Neural cell (in vitro differentiated cells): ENCODE measurements at regions not wholly inside any gene's neighbourhood (a gene's known extent, or its start where the extent isn't known, plus 50 kb on each side); places are given as distances from the start of the nearest gene placed in this dataset.

Experiments
- H2AFZ ChIP-seq: fragments of 200-600, 300-800 bp; sonication (generic), shearing (Covaris generic); 2 replicates; pipeline ENCODE4 v1.6.0; 2014; ENCODE audit warnings: low read depth, mild to moderate bottlenecking, antibody characterized with exemption, low read length, moderate library complexity
- H3F3A ChIP-seq: fragments of 200-600 bp; shearing (Covaris generic); 2 replicates; pipeline ENCODE4 v1.6.1; 2016; ENCODE audit warnings: mild to moderate bottlenecking, moderate library complexity, mixed read lengths, antibody characterized with exemption, low read length; ENCODE audit not compliant: insufficient read depth, poor library complexity, severe bottlenecking
- H3K27ac ChIP-seq: fragments of 200-600, 300-800 bp; sonication (generic), shearing (Covaris generic); 2 replicates; pipeline ENCODE4 v1.5.1; 2014; ENCODE audit warnings: mild to moderate bottlenecking, low read length, moderate library complexity
- H3K27me3 ChIP-seq: fragments of 300-800, 200-600 bp; sonication (generic), shearing (Covaris generic); 2 replicates; pipeline ENCODE4 v1.6.0; 2014; ENCODE audit warnings: mild to moderate bottlenecking, low read depth, low read length, moderate library complexity; ENCODE audit not compliant: insufficient read depth
- H3K36me3 ChIP-seq: fragments of 300-800, 200-600 bp; sonication (generic), shearing (Covaris generic); 2 replicates; pipeline ENCODE4 v1.5.1; 2014; ENCODE audit warnings: mild to moderate bottlenecking, antibody characterized with exemption, low read length, moderate library complexity; ENCODE audit not compliant: insufficient read depth
- H3K4me2 ChIP-seq: fragments of 300-800, 200-600 bp; sonication (generic), shearing (Covaris generic); 2 replicates; pipeline ENCODE4 v1.6.0; 2014; ENCODE audit warnings: mild to moderate bottlenecking, low read length
- H3K4me3 ChIP-seq: fragments of 300-800, 200-600 bp; sonication (generic), shearing (Covaris generic); 2 replicates; pipeline ENCODE4 v1.5.1; 2014; ENCODE audit warnings: mild to moderate bottlenecking, low read length, moderate library complexity
- H3K79me2 ChIP-seq: fragments of 200-600 bp; shearing (Covaris generic); replicated peaks from 2 replicates; pipeline ENCODE4 v1.6.0; 2014; ENCODE audit warnings: mild to moderate bottlenecking, low read length, moderate library complexity; ENCODE audit not compliant: insufficient read depth
- H3K9ac ChIP-seq: fragments of 300-800, 200-600 bp; sonication (generic), shearing (Covaris generic); 2 replicates; pipeline ENCODE4 v1.6.1; 2016; ENCODE audit warnings: mild to moderate bottlenecking, low read length, mixed read lengths
- H3K9me2 ChIP-seq: fragments of 200-600 bp; shearing (Covaris generic); 2 replicates; pipeline ENCODE4 v1.6.1; 2016; ENCODE audit warnings: mild to moderate bottlenecking, low read length, mixed read lengths; ENCODE audit not compliant: insufficient read depth
- H3K9me3 ChIP-seq: fragments of 200-600, 300-800 bp; sonication (generic), shearing (Covaris generic); 2 replicates; pipeline ENCODE4 v1.6.1; 2016; ENCODE audit warnings: mild to moderate bottlenecking, mixed run types, low read length, moderate library complexity, mixed read lengths
- H4K20me1 ChIP-seq: fragments of 200-600 bp; shearing (Covaris generic); 2 replicates; pipeline ENCODE4 v1.6.1; 2016; ENCODE audit warnings: mild to moderate bottlenecking, mixed run types; ENCODE audit not compliant: insufficient read depth
- EP300 ChIP-seq: fragments of 450-650 bp; conservative IDR thresholded peaks from 2 replicates; pipeline ENCODE4 v1.6.1; 2014; ENCODE audit warnings: antibody characterized with exemption, mild to moderate bottlenecking, moderate library complexity; ENCODE audit not compliant: poor library complexity, severe bottlenecking
- EZH2 ChIP-seq: fragments of 200-600, 300-800 bp; shearing (Covaris generic), sonication (generic); IDR thresholded peaks from 2 replicates; pipeline ENCODE4 v1.6.1; 2014; ENCODE audit warnings: antibody characterized with exemption, low read length, borderline replicate concordance, mild to moderate bottlenecking; ENCODE audit not compliant: insufficient read depth, poor library complexity, severe bottlenecking
- MXI1 ChIP-seq: fragments of 450-650 bp; conservative IDR thresholded peaks from 2 replicates; pipeline ENCODE4 v1.6.1; 2014; ENCODE audit warnings: antibody characterized with exemption, mild to moderate bottlenecking; ENCODE audit not compliant: poor library complexity, severe bottlenecking
- POLR2AphosphoS5 ChIP-seq: IDR thresholded peaks from 2 replicates; pipeline ENCODE4 v1.6.1; 2012
- RAD21 ChIP-seq: fragments of 450-650 bp; conservative IDR thresholded peaks from 2 replicates; pipeline ENCODE4 v1.6.1; 2014; ENCODE audit warnings: antibody characterized with exemption, mild to moderate bottlenecking, moderate library complexity
- SMC3 ChIP-seq: fragments of 450-650 bp; conservative IDR thresholded peaks from 2 replicates; pipeline ENCODE4 v1.6.1; 2014; ENCODE audit warnings: antibody characterized with exemption, mild to moderate bottlenecking, moderate library complexity; ENCODE audit not compliant: poor library complexity
- TAF1 ChIP-seq: IDR thresholded peaks from 2 replicates; pipeline ENCODE4 v1.6.1; 2012; ENCODE audit warnings: low read depth
- TF ChIP-seq, protein P1 (sequence below): fragments of 450-650 bp; IDR thresholded peaks from 2 replicates; pipeline ENCODE4 v1.5.1; 2014; ENCODE audit warnings: antibody characterized with exemption, mild to moderate bottlenecking, moderate library complexity; ENCODE audit not compliant: poor library complexity, severe bottlenecking
- TF ChIP-seq, protein P2 (sequence below): IDR thresholded peaks from 2 replicates; pipeline ENCODE4 v1.6.1; 2012; ENCODE audit warnings: borderline replicate concordance

DNA sequence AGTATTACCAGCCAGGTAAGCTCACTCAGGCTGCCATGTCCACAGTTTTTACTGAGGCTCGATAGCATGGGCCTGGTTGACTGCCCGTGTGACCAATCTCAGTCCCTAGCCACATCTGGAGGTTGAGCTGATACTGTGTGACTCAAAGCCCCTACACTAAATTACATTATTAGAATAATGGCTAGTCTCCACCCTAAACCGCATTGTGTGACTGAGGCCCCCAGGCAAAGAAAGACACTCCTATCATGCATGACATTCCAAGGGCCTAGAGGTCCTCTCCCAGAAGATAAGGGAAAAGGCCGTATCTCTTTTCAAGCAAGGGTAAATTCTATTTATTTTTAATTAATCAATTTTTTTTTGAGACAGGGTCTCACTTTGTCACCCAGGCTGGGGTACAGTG, 505.3 kb downstream of the HAPSTR1 start:
- no peaks in the 10 kb centered on the region for H3K79me2 ChIP-seq
- no peak overlapping the region for H3K9ac ChIP-seq
- no peaks in the 10 kb centered on the region for H4K20me1 ChIP-seq
- no peak overlapping the region for H3K4me3 ChIP-seq
- TF ChIP-seq TAF1: no peak
- no peak for TF ChIP-seq MXI1
- no peak for TF ChIP-seq SMC3
- TF ChIP-seq, protein P1, sequence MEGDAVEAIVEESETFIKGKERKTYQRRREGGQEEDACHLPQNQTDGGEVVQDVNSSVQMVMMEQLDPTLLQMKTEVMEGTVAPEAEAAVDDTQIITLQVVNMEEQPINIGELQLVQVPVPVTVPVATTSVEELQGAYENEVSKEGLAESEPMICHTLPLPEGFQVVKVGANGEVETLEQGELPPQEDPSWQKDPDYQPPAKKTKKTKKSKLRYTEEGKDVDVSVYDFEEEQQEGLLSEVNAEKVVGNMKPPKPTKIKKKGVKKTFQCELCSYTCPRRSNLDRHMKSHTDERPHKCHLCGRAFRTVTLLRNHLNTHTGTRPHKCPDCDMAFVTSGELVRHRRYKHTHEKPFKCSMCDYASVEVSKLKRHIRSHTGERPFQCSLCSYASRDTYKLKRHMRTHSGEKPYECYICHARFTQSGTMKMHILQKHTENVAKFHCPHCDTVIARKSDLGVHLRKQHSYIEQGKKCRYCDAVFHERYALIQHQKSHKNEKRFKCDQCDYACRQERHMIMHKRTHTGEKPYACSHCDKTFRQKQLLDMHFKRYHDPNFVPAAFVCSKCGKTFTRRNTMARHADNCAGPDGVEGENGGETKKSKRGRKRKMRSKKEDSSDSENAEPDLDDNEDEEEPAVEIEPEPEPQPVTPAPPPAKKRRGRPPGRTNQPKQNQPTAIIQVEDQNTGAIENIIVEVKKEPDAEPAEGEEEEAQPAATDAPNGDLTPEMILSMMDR: no peak
- TF ChIP-seq RAD21: no peak
- TF ChIP-seq POLR2AphosphoS5: no peak
- TF ChIP-seq, protein P2, sequence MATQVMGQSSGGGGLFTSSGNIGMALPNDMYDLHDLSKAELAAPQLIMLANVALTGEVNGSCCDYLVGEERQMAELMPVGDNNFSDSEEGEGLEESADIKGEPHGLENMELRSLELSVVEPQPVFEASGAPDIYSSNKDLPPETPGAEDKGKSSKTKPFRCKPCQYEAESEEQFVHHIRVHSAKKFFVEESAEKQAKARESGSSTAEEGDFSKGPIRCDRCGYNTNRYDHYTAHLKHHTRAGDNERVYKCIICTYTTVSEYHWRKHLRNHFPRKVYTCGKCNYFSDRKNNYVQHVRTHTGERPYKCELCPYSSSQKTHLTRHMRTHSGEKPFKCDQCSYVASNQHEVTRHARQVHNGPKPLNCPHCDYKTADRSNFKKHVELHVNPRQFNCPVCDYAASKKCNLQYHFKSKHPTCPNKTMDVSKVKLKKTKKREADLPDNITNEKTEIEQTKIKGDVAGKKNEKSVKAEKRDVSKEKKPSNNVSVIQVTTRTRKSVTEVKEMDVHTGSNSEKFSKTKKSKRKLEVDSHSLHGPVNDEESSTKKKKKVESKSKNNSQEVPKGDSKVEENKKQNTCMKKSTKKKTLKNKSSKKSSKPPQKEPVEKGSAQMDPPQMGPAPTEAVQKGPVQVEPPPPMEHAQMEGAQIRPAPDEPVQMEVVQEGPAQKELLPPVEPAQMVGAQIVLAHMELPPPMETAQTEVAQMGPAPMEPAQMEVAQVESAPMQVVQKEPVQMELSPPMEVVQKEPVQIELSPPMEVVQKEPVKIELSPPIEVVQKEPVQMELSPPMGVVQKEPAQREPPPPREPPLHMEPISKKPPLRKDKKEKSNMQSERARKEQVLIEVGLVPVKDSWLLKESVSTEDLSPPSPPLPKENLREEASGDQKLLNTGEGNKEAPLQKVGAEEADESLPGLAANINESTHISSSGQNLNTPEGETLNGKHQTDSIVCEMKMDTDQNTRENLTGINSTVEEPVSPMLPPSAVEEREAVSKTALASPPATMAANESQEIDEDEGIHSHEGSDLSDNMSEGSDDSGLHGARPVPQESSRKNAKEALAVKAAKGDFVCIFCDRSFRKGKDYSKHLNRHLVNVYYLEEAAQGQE: no peak
- no peak for TF ChIP-seq EP300
- no peak for TF ChIP-seq EZH2
- H2AFZ ChIP-seq: no peak overlapping the region
- no peaks in the 10 kb centered on the region for H3K9me3 ChIP-seq
- H3K4me2 ChIP-seq: no peak overlapping the region
- no peaks in the 10 kb centered on the region for H3F3A ChIP-seq
- no peaks in the 10 kb centered on the region for H3K36me3 ChIP-seq
- no peaks in the 10 kb centered on the region for H3K9me2 ChIP-seq
- no peak overlapping the region for H3K27ac ChIP-seq
- no peaks in the 10 kb centered on the region for H3K27me3 ChIP-seq

DNA sequence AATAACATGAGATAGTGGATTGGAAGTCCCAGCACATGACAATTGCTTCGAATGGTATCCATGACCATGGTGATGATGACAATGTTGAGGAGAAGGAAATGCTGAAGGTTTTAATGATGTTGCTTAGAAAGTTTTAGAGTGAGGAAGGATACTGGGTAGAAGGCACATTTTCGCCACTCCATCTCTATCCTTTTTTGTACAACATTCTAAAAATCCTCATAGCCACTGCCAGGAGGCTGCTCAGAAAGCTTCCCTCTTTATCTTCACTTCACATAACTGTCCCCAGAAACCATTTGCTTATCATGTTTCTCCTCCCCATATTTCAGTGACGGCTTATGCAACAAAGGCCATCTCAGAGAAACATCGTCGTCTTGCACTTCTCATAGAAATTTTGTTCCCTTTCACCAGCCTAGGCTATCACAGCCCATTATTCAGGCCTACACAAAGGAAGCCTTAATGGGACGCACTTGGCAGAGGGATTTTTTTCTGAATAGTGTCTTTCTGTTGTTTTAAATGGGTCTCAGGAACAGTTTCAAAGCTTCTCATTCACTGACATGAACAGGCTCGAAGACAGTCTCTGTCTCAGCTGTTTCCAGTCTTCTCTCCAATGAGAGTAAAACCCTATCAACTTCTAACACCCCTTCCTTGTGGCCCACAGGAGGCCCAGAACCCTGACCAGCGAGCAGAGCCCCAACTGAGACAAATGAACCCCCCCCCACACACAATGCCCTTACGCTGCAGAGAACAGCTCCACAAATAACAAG, 506.7 kb downstream of the HAPSTR1 start:
- H3K36me3 ChIP-seq: no peaks in the 10 kb centered on the region
- H3K27ac ChIP-seq: no peak overlapping the region
- H3K79me2 ChIP-seq: no peaks in the 10 kb centered on the region
- no peak overlapping the region for H3K4me2 ChIP-seq
- H2AFZ ChIP-seq: no peak overlapping the region
- no peaks in the 10 kb centered on the region for H3K9me2 ChIP-seq
- H3K9ac ChIP-seq: no peak overlapping the region
- H3K9me3 ChIP-seq: no peaks in the 10 kb centered on the region
- no peak overlapping the region for H3K4me3 ChIP-seq
- H4K20me1 ChIP-seq: no peaks in the 10 kb centered on the region
- TF ChIP-seq RAD21 (no peak), MXI1 (no peak), EP300 (no peak), TAF1 (no peak), EZH2 (no peak), SMC3 (no peak), POLR2AphosphoS5 (no peak)
- TF ChIP-seq, protein P2: no peak
- TF ChIP-seq, protein P1: no peak
- no peaks in the 10 kb centered on the region for H3F3A ChIP-seq
- H3K27me3 ChIP-seq: no peaks in the 10 kb centered on the region
